IPS-20b (cell line): ENCODE measurements at regions not wholly inside any gene's neighbourhood (a gene's known extent, or its start where the extent isn't known, plus 50 kb on each side); places are given as distances from the start of the nearest gene placed in this dataset.
A peak's percentile ranks its signal among the peaks of the same experiment; 100 is the strongest.
"Not testable (repeated sequence)": the region's sequence is repeated elsewhere in the genome, so short reads cannot be mapped to it uniquely, and the experiment has no call there.

Source experiments
- H3K27ac ChIP-seq: one replicate; pipeline ENCODE4 v1.5.1; 2013; ENCODE audit warnings: low read length
- H3K27me3 ChIP-seq: 2 replicates; pipeline ENCODE4 v1.6.1; 2013; ENCODE audit warnings: mild to moderate bottlenecking, low read length, inconsistent platforms; ENCODE audit not compliant: insufficient read depth
- H3K36me3 ChIP-seq: 2 replicates; pipeline ENCODE4 v1.6.1; 2013; ENCODE audit warnings: low read depth, mild to moderate bottlenecking, inconsistent platforms, low read length, moderate library complexity; ENCODE audit not compliant: insufficient read depth
- H3K4me1 ChIP-seq: 2 replicates; pipeline ENCODE4 v1.6.1; 2013; ENCODE audit warnings: mild to moderate bottlenecking, control low read depth, inconsistent platforms, low read length, moderate library complexity; ENCODE audit not compliant: insufficient read depth
- H3K4me3 ChIP-seq: 2 replicates; pipeline ENCODE4 v1.5.1; 2013; ENCODE audit warnings: mild to moderate bottlenecking, low read length, inconsistent platforms
- H3K9ac ChIP-seq: 2 replicates; pipeline ENCODE4 v1.6.1; 2013; ENCODE audit warnings: low read depth, mild to moderate bottlenecking, inconsistent platforms, low read length, moderate library complexity
- H3K9me3 ChIP-seq: 2 replicates; pipeline ENCODE4 v1.6.1; 2013; ENCODE audit warnings: mild to moderate bottlenecking, low read depth, low read length, inconsistent platforms; ENCODE audit not compliant: insufficient read depth

DNA sequence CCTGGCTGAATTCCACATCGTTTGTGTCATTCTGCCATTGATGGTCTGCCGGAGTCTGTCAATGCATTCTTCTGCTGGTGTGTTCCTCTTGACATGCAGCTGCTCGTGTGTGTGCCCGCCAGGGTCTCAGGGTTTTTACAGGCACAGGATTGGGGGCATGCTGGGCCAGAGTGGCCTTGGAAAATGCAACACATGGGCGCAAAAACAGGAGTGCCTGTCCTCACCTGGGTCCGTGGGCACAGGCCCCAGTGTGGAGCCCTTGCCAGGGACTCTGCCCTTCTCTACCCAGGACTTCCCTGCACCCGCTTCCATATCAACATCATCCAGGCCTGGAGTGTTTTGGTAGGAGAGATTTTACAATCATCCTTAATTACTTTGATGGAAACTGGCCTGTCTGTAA is 340.7 kb downstream of the KIF20B start:
- Histone ChIP-seq H3K27ac (no peak overlapping the region), H3K4me3 (no peak overlapping the region), H3K27me3 (no peaks in the 10 kb centered on the region), H3K4me1 (no peaks in the 10 kb centered on the region), H3K9me3 (no peaks in the 10 kb centered on the region), H3K36me3 (no peaks in the 10 kb centered on the region), H3K9ac (no peak overlapping the region)

DNA sequence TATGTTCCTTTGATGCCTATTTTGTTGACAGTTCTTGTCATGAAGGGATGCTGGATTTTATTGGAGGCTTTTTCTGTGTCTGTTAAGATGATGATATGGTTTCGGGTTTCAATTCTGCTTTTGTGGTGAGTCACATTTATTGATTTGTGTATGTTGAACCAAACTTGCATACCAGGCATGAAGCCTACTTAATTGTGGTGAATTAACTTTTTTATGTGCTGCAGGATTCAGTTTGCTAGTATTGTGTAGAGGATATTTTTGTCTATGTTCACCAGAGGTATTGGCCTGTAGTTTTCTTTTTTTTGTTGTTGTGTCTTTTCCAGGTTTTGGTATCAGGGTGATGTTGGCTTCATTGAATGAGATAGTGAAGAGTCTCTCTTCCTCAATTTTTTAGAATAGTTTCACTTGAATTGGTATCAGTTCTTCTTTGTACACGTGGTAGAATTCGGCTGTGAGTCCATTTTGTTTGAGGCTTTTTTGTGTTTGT is 345.9 kb downstream of the KIF20B start:
- Histone ChIP-seq H3K9me3 (no peaks in the 10 kb centered on the region), H3K27me3 (no peaks in the 10 kb centered on the region), H3K4me3 (no peak overlapping the region), H3K9ac (no peak overlapping the region), H3K27ac (no peak overlapping the region), H3K36me3 (no peaks in the 10 kb centered on the region), H3K4me1 (no peaks in the 10 kb centered on the region)

DNA sequence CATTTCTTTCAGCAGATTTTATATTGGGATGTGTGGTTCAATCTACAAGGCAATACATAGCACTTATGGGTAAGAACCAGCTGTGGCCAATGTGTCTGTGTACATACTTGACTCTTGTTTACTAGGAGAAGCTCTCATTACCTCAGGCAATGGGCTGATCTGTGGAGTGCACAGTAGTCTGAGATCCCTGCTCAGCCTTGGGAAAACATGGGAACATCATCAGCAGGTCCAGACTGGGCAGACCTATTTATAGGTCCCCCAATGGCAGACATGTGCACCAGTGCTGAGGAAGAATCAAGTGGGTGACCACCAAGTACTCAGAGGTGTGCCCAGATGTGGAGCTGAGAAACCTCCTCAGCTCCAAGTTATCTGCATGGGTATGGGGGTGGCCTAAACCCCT is 349.7 kb downstream of the KIF20B start:
- Histone ChIP-seq H3K4me1 (no peaks in the 10 kb centered on the region), H3K9ac (no peak overlapping the region), H3K9me3 (no peaks in the 10 kb centered on the region), H3K27ac (no peak overlapping the region), H3K27me3 (no peaks in the 10 kb centered on the region), H3K36me3 (no peaks in the 10 kb centered on the region), H3K4me3 (no peak overlapping the region)

DNA sequence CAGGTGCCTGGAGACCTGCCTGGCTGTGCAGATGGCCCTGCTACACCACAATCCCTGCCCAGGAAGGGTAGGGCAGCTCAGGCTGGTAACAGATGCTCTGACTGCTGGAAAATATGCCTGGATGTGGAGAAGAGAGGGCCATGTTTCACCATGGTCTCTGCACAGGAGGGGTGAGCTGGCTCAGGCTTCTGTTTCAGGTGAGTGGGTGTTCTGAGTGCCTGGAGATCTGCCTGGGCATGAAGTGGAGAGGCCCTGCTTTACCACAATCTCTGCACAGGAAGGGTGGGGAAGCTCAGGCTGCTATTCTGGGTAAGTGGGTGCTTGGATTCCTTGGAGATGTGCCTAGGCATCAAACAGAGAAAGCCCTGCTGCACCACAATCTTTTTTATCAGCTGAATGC is 350.1 kb downstream of the KIF20B start:
- Histone ChIP-seq H3K4me1 (no peaks in the 10 kb centered on the region), H3K27ac (no peak overlapping the region), H3K4me3 (no peak overlapping the region), H3K9ac (no peak overlapping the region), H3K9me3 (no peaks in the 10 kb centered on the region), H3K27me3 (no peaks in the 10 kb centered on the region), H3K36me3 (no peaks in the 10 kb centered on the region)

DNA sequence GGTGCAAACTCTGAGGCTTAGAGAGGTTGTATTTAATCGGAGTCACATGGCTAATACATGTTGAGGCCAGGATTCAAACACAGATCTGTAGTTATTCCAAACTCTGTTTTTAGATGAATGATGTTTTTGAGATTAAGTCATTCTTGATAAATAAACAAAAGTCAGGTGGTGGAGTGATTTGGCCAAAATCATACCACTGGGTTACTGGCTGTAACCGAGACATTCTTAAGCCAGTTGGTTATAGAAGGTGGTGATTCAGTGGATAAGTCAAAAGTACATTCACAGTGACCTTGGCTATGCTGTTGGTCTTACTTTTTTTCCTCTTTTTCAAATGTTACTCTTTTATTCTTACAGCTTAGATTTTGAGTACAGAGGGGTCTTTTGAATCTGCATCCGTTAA is 361.4 kb downstream of the KIF20B start:
- Histone ChIP-seq H3K4me3 (no peak overlapping the region), H3K9ac (no peak overlapping the region), H3K36me3 (no peaks in the 10 kb centered on the region), H3K9me3 (no peaks in the 10 kb centered on the region), H3K27me3 (no peaks in the 10 kb centered on the region), H3K27ac (no peak overlapping the region), H3K4me1 (no peaks in the 10 kb centered on the region)

DNA sequence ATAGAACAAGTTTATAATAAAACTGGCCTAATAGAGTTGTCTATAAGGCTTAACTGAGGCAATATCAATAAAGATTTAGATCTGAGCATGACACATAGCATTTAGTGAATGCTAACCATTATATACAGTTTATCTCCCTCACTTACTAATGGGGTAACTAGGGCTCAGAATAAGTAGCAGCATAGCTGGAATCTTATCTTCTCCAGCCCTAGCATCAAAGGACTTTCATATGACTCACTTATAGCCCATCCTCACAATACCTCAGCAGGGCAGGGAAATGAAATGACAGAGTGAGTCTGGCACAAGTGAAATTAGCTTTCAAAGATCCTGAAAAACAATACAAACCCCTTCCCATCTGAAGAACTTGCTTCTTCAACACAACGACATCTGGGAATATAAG is 362.9 kb downstream of the KIF20B start:
- Histone ChIP-seq H3K9me3 (peaks cover 6% of the 10 kb centered on the region; the same call in 1 of the 2 replicates), H3K4me1 (no peaks in the 10 kb centered on the region), H3K36me3 (no peaks in the 10 kb centered on the region), H3K27me3 (no peaks in the 10 kb centered on the region), H3K9ac (no peak overlapping the region), H3K27ac (no peak overlapping the region), H3K4me3 (no peak overlapping the region)

DNA sequence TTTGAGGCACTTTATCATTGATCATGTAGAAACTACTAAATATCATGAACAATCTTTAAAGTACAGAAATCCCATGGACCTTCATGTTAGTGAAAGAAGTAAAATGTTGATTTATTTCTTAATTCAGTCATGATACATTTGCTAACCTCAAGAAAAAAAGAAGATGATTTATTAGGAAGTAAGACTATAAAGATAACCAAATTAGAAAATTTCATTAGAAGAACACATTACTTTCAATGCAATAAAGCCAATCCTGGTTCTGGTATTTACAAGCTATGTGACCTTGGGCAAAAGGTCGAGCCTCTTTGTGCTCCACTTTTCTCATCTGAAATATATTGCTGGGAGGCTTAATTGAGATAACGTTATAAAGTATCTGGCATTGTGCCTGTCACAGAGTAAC is 365.0 kb downstream of the KIF20B start:
- Histone ChIP-seq H3K27me3 (no peaks in the 10 kb centered on the region), H3K27ac (no peak overlapping the region), H3K4me3 (no peak overlapping the region), H3K9ac (no peak overlapping the region), H3K9me3 (peaks cover 26% of the 10 kb centered on the region), H3K4me1 (no peaks in the 10 kb centered on the region), H3K36me3 (no peaks in the 10 kb centered on the region)

DNA sequence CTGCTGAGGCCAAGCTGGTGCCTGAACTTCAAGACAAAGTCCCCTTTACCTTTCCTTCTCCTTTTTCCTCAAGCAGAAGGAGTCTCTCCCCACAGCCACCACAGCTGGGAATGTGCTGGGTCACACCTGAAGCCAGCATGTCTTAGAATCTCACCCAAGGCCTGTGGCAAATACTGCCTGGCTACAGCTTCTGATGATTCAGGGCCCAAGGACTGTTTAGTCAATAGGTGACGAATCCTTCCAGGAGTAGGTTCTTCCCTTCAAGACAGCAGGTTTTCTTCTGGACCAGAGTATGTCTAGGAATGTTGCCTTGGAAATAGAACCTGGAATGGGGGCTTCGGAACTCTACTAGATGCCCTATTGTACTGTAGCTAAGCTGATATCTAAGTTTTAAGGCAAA is 374.6 kb downstream of the KIF20B start:
- H3K9ac ChIP-seq, result no peak overlapping the region
- H3K27me3 ChIP-seq, result no peaks in the 10 kb centered on the region
- no peak overlapping the region for H3K27ac ChIP-seq
- peaks cover 44% of the 10 kb centered on the region for H3K36me3 ChIP-seq
- H3K4me3 ChIP-seq, result no peak overlapping the region
- H3K9me3 ChIP-seq, result peaks cover 79% of the 10 kb centered on the region
- H3K4me1 ChIP-seq, result no peaks in the 10 kb centered on the region

DNA sequence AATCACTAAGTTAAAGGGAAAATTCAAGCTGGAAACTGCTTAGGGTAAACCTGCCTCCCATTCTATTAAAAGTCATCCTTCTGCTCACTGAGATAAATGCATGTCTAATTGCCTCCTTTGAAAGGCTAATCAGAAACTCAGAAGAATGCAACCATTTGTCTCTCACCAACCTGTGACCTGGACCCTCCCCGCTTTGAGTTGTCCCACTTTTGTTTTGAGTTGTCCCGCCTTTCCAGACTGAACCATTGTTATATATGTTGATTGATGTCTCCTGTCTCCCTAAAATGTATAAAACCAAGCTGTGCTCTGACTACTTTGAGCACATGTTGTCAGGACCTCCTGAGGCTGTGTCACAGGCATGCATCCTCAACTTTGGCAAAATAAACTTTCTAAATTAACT is 378.4 kb downstream of the KIF20B start:
- peaks cover 42% of the 10 kb centered on the region for H3K9me3 ChIP-seq
- no peaks in the 10 kb centered on the region for H3K4me1 ChIP-seq
- H3K4me3 ChIP-seq, result no peak overlapping the region
- H3K27ac ChIP-seq, result no peak overlapping the region
- H3K36me3 ChIP-seq, result peaks cover 44% of the 10 kb centered on the region
- no peak overlapping the region for H3K9ac ChIP-seq
- H3K27me3 ChIP-seq, result no peaks in the 10 kb centered on the region

DNA sequence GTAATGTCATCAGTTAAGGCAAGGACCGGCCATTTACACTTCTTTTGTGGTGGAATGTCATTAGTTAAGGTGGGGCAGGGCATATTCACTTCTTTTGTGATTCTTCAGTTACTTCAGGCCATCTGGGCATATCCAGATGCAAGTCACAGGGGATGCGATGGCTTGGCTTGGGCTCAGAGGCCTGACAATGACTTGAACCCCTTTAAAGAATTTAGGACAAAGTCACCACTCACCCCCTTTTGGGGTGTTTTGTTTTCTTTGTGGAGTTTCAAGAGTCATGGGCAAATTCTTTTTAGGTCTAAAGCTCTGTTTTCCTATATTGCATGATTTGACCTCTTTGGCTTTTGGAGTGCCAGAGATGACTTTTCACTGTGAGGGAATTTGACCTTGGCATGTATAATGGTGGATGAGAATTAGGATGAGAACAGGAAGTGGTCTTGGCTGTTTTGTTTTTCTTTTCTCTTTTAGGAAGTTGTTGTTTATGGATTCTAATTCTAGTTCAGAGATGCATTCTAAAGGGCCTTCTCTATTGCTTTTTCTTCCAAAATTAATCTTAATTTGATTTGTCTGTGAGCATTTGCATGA is 385.3 kb downstream of the KIF20B start:
- H3K36me3 ChIP-seq, H3K27me3 ChIP-seq, H3K9me3 ChIP-seq: not testable (repeated sequence)
- Histone ChIP-seq H3K9ac (peak overlapping the region; percentile 32; the same call in 1 of the 2 replicates), H3K4me3 (0 out of 2 replicates have a peak overlapping the region, but pooled peaks have one; percentile 5), H3K4me1 (peaks cover 10% of the 10 kb centered on the region; the same call in 1 of the 2 replicates), H3K27ac (peak overlapping the region; percentile 20)

DNA sequence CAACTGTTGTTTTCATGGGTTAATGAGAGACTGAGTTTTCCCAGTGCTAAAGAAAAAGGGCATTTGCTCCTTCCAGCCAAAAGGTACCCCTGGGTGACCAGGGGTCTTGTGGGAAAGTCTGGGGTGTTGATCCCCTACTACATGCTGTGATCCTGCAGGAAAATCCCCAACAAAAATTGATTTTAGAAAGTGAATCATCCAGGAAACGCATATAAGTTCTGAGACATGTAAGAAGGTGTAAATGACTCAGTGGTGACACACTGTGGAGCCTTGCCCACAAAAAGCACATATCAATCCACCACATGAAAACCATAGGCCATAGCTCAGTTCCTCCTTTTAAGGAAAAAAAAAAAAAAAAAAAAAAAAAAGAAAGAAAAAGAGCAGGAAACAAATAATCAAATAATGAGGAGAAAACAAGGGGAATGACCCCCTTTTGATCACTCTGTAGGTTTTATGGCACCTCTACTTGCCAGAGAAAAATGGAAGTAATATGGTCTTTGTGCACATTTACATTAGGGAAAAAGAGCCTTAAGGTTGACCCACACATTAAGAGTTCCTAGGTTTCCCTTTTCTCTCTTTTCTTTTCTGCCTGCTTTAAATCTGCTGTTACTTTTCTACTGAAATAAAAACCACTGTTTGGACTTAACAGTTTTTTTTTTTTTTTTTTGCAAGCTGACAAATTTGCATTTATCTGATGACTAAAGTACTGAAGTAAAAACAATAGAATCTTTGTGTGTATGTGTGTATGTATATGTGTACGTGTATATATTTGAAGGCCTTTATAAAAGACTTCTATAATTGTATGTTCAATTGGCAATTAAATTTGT is 386.0 kb downstream of the KIF20B start:
- Histone ChIP-seq H3K27me3 (no peaks in the 10 kb centered on the region), H3K9ac (peak overlapping the region; percentile 32; the same call in 1 of the 2 replicates), H3K27ac (no peak overlapping the region), H3K36me3 (no peaks in the 10 kb centered on the region; the same call in 1 of the 2 replicates), H3K9me3 (peaks cover 5% of the 10 kb centered on the region; the same call in 1 of the 2 replicates), H3K4me3 (no peak overlapping the region), H3K4me1 (peaks cover 13% of the 10 kb centered on the region; the same call in 1 of the 2 replicates)

DNA sequence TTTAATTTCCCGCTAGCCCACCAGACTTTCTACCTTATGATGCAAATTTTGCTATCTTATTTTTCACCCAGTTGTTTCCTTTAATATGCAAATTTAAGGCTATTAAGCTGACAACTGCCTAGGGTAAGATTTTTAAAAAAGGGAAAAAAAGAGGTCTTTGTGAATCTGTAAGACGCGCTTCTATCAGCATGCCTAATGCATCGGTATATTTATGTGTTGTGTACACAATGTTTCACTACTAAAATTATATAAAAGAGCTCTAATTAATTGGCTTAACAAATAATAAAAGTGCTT is 386.6 kb downstream of the KIF20B start:
- peaks cover 17% of the 10 kb centered on the region; the same call in 1 of the 2 replicates for H3K4me1 ChIP-seq
- H3K9me3 ChIP-seq, result peaks cover 5% of the 10 kb centered on the region; the same call in 1 of the 2 replicates
- H3K4me3 ChIP-seq, result no peak overlapping the region
- H3K9ac ChIP-seq, result no peak overlapping the region
- H3K36me3 ChIP-seq, result no peaks in the 10 kb centered on the region; the same call in 1 of the 2 replicates
- H3K27ac ChIP-seq, result no peak overlapping the region
- H3K27me3 ChIP-seq, result no peaks in the 10 kb centered on the region
